Inferior parietal cortex (tissue), 1 donor: ENCODE measurements at regions not wholly inside any gene's neighbourhood (a gene's known extent, or its start where the extent isn't known, plus 50 kb on each side); places are given as distances from the start of the nearest gene placed in this dataset.
"Not testable (repeated sequence)": the region's sequence is repeated elsewhere in the genome, so short reads cannot be mapped to it uniquely, and the experiment has no call there.

Source experiments
- DNase-seq: peaks from one replicate; pipeline ENCODE4 v3.0.0-alpha.2; 2016; ENCODE audit errors: extremely low spot score

DNA sequence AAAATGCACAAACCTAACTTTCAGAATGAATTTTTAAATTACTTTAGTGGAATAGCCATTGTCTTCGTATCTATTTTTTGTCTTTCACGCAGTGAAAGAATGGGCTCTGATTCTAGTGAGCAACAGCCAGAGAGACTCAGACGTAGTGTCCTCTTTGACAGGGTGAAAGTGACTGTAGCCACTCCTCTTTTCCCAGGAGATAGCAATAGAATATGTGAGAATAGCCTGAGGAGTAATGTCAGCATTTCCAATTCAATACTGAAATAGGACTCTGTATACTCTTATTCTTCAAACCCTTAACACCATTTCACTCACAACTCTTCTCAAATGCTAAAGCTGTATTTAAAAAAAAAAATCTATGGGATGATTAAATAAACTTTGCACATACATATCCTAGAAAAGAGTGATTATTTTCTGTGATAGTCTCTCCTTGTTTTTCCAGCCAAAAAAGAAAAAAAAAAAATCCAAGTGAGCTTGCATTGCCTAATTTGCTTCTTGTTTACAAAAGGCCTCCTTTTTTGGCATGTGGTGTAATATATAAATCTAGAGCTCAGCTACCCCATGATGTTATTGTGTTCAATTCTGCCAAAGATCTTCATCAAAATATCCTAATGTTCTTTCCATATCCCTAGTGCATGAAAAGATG is 626.1 kb upstream of the SLITRK6 start:
- no peak for DNase-seq

DNA sequence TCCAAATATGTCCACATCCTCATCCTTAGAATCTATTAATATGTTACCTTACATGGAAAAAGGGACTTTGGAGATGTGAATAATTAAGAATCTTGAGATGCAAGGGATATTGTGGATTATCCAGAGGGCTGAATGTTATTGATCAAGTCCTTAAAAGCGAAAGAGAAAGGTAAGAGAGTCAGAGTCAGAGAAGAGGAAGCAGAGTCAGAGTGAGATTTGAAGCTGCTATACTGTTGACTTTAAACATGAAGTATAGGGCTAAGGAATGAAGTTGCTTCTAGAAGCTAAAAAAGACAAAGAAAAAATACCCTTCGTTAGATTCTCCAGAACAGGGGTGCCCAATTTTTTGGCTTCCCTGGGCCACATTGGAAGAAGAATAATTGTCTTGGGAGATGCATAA is 627.2 kb upstream of the SLITRK6 start:
- DNase-seq: no peak

DNA sequence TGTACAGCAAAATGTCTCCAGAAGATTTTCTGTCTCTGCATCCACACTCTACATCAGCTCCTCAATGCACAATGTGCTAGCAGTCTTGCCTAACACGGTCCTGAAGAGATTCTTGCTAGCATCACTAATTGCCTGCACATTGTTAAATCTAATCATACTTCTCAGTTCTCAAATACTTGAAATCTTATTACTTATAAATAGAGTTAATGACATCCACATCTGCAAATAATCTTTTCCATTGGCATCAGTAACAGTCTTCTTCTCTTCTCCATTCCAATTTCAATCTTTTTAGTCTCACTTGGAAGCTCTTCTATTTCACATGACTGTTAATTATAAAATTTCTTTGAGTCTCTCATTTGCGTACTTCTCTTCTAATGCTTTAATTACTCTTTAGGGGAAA is 630.5 kb upstream of the SLITRK6 start:
- DNase-seq: no peak

DNA sequence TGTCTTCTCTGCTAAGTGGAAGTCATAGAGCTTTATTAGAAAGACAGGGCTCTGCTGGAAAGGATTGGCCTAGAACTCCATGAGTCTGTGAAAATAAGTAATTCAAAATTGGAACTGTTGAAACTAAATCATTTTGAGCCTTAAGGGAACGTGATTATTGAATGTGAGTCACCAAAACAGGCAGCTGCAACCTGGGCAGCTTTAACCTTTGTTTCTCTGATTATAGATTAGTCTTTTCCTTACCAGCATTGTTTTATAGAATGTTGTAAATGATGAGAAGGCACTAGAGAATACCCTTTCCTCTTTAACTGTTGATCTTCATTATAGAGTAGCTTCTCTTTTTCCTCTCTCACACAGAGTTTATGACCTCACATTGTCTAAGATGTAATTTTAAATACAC is 638.8 kb upstream of the SLITRK6 start:
- DNase-seq: no peak

DNA sequence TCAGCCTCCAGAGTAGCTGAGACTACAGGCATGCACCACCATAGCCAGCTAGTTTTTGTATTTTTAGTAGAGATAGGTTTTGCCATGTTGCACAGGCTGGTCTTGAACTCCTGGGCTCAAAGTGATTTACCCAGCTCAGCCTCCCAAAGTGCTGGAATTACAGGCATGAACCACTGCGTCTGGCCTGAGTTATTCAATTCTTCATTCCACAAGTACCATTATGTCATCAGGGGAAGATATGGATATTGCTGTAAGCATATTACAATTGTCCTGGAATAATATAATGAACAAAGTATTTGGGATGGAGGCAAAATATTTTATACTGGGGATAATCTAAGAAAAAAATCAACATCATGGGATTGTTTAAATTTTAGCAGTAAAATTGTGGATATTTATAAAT is 646.0 kb upstream of the SLITRK6 start:
- no peak for DNase-seq

DNA sequence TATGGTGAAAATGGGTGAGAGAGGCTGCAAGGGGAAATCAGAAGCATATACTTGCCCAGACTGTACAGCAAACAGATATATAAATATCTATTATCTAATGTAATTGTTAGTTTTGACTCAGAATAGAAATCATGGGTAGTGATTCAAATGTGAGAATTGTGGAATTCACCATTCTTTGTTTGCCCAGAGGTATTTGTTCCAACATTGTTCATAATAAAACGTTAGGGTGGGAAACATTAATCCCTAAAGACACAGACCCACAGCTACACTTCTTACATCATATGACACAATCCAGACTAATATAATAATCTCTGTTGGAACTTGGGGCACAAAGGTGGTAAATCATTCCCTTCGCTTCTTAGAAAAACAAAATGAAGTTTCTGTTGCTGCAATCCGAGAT is 646.5 kb upstream of the SLITRK6 start:
- DNase-seq: no peak

DNA sequence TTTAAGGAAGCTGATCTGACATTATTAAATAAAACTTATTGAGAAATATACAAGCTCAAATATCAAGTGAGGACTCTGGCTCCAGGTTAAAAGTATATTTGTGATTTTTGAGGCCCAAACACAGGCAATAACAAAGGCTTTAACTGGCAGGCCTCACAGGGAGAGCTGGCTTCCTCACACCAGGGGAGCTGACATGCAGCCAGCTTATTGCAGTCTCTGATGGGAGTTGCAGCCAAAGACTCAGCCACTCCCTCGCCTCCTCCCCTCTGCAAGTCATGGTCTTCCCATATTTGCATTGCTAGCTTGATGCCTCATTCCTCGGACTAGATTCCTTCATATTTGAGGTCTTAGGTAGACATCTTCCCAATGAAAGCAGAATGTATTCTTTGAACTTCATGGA is 647.1 kb upstream of the SLITRK6 start:
- no peak for DNase-seq

DNA sequence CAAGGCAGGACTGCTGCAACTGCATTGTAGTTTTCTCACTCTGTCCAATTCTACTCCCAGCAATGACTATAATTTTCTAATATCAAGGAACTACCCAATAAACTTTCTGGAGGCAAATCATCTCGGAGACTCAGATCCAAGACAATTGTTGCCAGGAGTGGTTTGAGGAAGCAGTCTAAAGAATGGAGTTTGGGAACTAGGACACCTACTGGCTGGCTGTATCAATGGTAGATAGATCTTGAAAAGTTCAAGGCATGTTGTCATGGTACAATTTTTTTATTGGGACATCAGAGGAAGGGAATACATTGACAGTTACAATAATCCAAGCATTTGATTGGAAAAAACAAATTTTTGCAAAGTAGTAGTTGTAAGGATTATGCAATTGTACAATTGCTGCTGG is 648.3 kb upstream of the SLITRK6 start:
- no peak for DNase-seq

DNA sequence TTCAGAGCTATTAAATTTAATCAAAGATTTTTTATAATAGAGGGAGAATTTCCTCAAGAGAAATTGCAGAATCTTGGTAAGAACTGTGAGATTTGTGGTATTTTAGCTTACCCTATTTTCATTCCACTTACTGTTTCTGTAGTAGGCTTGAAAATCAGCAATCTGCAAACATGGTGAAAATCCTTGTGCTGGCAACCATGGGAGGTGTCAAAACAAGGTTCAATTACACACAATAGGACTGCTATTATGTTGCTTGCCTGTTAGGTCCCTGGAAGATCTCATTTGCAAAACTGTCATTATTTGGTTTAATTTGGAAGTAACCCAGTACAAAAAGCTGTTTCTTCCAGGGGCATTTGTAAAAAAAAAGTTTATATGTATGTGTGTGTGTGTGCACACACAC is 662.8 kb upstream of the SLITRK6 start:
- DNase-seq: no peak

DNA sequence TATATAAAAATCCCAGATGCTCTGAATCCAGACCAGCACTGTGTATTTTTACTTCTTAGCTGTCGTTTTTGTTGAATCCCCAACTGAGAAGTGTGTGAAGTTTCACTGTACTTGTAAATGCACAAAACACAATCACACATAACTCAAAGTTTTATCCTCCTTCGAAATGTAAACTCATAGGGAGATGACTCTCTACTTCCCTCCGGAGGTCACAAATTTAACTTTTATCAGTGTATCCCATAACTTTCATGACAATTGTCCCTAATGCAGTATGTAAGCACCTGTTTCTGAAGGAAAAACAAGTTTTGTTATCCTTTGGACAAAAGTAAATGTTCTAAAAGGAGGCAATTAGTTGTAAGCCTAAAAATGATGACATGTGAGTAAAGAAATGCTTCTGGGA is 665.0 kb upstream of the SLITRK6 start:
- DNase-seq: no peak

DNA sequence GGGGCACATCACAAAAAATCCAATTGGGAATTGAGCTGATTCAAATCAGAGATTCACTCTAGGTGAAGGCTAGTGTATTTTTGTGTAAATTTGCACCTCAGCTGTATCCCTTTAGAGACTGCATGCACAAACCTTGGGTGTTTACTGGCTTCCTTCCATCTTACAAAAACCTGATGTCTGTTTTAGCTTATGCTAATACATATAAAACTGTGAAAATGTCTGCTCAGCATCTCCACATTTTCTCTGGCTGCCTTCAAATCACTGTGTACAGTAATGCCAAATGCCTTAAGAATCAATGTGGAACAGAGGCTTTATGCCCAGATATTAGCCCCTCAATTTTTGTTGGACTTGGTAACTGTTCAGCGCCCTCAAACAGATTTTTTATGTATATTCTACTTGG is 675.8 kb upstream of the SLITRK6 start:
- no peak for DNase-seq

DNA sequence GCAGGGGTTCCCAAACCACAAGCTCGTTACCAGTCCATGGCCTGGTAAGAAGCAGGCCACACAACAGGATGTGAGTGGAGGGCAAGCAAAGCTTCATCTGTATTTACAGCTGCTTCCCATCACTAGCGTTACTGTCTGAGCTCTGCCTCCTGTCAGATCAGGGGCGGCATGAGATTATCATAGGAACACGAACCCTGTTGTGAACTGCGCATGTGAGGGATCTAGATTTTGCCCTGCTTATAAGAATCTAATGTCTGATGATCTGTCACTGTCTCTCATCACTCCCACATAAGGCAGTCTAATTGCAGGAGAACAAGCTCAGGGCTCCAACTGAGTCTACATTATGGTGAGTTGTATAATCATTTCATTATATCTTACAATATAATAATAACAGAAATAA is 677.4 kb upstream of the SLITRK6 start:
- DNase-seq: no peak

DNA sequence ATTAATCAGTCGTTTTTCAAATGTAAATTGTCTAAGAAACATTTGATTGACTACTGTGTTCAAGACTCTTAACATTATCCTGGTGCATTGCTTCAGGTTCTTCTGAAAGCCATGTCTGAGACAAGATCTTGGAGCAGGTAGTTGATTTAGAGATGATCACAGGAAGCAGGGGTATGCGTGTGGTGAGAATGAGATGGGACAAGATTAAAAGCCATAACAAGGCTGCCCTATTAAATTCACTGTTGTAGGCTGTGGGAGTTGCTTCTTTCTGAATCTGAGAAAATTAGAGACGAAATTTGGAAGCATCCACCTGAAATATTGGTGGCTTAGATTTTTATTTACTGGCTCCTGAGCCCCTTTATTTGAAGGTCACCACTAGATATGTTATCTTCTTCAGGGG is 687.4 kb upstream of the SLITRK6 start:
- no peak for DNase-seq

DNA sequence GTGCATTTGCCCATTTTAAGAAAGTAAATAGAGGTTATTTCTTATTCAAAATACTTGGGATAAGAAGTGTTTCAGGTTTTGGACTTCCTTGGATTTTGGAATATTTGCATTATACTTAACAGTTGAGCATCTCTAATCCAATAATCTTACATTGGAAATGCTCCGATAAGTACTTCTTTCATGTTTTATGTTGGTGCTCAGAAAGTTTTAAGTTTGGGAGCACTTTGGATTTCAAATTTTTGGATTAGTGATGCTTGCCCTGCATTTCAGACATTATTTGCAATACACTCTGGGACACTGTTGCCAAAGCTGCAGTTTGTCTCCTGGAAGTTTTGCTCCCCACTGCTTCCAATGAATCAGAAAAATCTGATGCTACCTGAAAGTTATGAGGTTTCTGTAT is 691.9 kb upstream of the SLITRK6 start:
- DNase-seq: no peak

DNA sequence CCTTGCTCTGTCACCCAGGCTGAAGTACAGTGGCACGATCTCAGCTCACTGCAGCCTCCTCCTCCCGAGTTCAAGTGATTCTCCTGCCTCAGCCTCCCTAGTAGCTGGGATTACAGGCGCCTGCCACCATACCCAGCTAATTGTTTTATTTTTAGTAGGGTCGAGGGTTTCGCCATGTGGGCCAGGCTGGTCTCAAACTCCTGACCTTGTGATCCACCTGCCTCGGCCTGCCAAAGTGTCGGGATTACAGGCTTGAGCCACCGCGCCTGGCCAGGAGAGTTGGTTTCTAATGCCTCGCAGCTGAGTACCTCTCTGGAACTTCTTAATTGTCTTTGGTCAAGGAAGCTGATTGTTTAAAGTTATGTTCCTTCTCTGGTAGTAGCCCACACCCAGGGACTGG is 702.7 kb upstream of the SLITRK6 start:
- DNase-seq: not testable (repeated sequence)

DNA sequence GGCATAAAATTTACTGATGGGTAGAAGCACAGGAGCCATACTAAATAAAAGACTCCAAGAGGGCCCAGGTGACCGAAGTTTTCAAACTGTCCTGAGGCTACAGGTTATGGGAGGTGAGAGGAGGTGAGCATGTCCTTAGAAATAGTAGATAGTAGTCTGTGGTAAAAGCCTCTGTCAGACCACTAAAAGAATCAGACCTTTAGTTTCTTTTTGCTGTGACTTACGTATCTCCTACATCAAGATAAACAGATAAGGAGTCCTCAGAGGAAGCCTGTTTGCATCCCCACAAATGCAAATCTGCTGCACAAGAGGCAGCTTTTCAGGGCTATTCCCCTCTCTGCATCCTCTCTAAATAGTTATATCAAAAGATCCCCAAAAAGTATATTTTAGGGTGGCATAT is 711.6 kb upstream of the SLITRK6 start:
- DNase-seq: no peak

DNA sequence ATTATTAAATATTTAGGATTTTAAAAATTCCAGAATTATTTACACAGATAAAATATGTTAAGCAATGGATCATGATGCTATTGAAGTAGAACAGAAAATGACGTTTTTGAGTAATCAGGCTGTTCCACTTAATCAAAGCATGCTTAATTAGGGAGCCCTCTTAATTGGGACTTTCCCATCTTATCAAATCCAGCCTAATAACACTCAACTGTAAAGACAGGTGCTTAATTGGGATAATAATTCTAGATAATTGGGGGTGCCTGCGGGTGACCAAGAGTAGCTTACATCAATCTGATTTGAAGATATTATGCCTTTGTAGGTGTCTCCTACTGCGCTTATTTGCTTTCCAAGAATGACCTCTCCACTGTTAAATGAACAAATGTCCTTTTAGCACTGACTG is 742.2 kb upstream of the SLITRK6 start:
- DNase-seq: no peak

DNA sequence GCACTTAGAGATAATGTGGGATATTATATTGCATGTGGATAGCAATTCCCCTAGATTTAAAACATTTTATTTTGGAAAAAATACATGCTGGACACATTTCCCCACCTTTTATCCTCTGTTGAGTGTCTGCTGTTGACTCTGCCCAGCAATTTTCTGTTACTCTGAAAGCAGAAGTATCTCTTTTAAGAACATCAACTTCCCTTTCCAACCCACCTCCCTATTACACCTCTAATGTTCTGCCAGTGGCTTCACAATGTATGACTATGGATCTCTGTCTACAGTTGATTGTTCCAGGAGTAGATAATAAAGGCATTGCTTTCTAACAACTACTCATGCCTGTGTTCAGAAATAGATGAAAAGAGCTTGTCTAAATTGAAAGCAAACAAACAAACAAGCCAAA is 754.8 kb upstream of the SLITRK6 start:
- no peak for DNase-seq

DNA sequence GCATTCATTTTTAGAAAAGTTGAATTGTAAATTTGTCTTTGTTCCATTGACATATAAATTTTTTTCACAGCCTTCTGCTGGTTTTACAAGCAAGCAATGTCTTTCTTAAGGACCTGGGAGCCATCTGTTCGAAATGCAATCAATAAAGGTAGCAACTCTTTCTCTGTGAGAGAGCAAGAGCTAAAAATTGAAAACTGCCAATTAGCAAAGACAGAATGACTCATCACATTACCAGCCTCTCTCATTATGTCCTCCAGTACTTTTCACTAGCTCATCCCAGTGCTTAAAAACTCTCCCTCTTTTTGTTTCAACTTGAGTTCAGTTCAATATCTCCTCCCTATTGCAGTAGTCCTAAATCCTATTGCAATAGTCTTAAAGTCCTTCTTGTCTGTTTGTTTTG is 760.7 kb upstream of the SLITRK6 start:
- DNase-seq: no peak

DNA sequence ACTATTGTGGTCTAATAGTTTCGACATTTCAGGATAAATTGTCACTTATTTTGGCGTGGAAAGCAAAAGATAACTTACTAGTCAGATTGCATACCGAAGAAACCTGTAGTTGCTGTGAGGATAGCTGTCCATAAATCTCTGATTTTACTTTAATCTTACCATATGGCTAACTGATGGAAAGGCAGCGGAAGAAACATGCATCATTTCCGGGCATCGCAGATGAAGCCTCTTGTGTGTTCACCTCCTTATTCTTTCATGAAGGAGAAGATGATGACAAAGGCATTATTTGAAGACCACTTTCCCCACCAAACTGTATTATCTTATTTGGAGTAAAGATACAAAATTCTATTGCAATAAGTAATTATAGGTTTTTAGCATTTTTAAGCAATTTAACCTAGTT is 763.6 kb upstream of the SLITRK6 start:
- DNase-seq: no peak

DNA sequence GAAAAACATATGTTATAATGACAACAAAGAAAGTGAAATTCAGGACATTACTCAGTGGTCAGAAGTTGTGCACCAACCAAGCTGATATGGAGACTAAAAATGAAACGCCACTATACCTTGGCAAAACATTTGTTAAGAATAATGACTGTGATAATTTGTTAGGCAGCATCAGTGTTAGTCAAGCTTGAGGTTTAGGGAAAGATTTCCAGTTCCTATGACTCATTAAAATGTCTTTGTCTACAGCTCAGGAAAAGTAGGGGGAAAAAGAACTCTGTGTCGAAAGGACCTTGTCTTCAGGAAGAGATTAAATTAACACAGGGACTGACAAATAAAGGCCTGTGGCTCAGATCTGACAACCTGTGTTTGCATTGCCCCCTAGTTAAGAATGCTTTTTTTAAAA is 764.1 kb upstream of the SLITRK6 start:
- DNase-seq: no peak

DNA sequence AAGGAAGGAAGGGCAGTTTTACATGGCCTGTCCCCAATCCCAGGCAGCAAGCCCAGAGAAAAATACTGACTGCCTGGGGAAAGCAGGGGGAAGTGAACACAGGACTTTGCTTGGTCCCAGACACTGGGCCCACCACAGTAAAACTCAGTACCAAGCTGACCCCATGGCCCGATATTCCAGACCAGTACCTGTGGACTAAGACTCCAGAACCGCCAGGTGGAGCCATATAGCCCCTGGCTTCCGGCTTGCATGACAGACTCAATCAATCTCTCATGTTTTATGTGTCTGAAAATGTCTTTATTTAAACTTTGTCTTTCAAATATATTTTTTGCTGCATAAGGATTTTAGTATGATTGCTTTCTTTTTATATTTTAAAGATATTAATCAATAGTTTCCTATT is 767.9 kb upstream of the SLITRK6 start:
- no peak for DNase-seq

DNA sequence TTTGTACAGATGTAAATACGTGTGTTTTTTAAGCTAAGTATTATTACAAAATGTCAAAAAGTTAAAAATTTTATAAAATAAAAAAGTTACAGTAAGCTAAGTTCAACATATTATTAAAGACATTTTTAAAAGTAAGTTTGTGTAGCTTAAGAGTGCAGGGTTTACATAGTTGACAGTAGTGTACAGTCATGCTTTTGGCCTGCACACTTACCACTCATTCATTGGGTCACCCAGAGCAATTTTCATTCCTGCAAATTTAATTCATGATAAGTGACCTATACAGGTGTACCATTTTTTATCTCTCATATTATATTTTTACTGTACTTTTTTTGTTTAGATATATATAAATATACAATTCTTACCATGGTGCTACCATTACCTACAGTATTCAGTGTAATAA is 769.9 kb upstream of the SLITRK6 start:
- DNase-seq: no peak

DNA sequence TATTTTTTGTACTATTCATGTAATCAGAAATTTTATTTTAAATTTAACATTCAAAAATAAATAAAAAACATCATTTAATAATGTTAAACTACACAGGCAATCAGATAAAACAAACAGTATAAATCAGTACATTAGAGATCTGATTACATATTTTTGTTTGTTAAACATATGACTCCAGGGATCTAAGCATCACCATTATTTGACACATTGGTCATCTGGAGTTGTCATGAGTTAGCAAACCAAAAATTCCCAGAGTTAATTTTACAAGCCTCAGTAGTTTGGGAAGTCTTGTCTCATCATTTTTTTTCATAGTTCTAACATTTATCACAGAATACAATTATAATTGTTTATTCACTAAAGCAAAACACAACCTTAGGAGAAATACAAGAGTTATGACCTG is 770.8 kb upstream of the SLITRK6 start:
- DNase-seq: no peak

DNA sequence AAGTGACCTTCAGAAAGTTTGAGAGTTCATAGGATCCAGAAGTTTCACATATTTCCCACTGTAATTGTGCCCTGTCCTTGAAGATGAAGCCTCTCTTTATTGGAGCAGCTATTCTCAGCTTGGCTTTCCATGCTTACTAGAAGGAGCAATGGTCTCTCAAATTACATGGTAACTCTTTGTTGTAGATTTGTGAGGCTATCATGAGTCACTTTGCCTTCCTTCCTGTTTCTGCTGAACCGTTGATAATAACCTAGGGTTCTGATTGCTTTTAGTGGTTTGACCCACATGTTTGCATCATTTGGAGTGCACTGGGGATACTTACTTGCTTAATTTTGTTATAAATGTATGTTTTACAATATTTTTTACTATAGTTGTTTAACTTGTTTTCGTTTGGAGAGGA is 772.9 kb upstream of the SLITRK6 start:
- DNase-seq: no peak
